ENCODE measurements at regions not wholly inside any gene's neighbourhood (a gene's known extent, or its start where the extent isn't known, plus 50 kb on each side); places are given as distances from the start of the nearest gene placed in this dataset.

DNA sequence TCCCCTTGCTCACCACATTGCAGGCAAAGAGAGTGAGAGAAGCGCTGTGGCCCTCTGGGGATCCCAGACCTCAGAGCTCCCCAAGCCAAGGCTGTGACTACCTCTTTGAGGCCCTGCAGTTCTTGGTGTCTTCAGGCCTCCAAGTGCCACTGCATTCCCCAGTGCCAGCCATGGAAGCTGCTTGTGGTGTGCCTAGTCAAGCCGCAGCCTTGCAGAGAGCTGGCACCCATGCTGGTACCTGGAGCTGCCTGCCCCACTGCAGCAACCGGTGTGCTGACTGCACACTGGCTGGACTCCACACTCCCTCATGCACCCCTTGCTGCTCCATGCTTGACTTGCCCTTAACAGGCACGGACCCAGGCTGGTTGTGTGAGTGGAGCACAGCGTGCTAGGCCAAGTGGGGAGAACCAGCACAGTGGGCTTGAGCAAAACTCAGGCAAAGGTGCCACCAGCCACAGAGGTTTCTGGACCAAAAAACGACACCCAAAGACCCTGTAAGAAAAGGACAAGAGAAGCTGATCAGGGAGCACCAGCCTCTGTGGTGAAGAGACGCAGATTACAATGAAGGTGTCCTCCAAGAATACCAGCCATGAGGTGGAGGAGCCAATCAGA lies 113.5 kb upstream of the TMEM18 start:
- Histone ChIP-seq H3K36me3 (ENCODE audit: insufficient read depth) (no peaks in the 10 kb centered on the region), H3K4me3 (ENCODE audit: low read depth, low read length) (no peak overlapping the region), H3K27ac (ENCODE audit: low read depth) (no peak overlapping the region), H3K4me1 (ENCODE audit: insufficient read depth) (no peaks in the 10 kb centered on the region)
- DNase-seq (ENCODE audit: extremely low spot score): no peak
- WGBS: 92% methylated on average over 7 of the region's 7 CpGs

DNA sequence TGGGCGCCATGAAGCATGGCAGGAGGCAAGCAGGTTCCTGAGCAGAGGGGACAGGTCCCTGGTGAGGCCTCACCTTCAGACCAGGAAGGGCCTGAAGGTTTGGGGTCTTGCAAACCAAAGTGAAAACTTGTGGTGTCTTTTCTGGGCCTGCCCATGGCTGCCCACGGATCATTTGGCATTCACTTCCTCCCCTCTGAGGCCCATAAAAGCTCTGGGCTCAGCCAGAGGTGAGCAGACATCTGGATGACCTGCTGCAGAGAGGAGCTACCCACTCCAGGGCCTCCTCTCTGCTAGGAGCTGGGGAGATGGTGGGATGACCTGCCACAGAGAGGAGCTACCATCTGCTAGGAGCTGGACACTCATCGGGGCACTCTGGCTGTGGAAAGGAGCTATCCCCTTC lies 112.9 kb upstream of the TMEM18 start:
- H3K27ac ChIP-seq (ENCODE audit: low read depth): no peak overlapping the region
- 87% methylated on average over 3 of the region's 3 CpGs for WGBS
- H3K36me3 ChIP-seq (ENCODE audit: insufficient read depth): no peaks in the 10 kb centered on the region
- no peaks in the 10 kb centered on the region for H3K4me1 ChIP-seq (ENCODE audit: insufficient read depth)
- no peak for DNase-seq (ENCODE audit: extremely low spot score)
- H3K4me3 ChIP-seq (ENCODE audit: low read depth, low read length): no peak overlapping the region

DNA sequence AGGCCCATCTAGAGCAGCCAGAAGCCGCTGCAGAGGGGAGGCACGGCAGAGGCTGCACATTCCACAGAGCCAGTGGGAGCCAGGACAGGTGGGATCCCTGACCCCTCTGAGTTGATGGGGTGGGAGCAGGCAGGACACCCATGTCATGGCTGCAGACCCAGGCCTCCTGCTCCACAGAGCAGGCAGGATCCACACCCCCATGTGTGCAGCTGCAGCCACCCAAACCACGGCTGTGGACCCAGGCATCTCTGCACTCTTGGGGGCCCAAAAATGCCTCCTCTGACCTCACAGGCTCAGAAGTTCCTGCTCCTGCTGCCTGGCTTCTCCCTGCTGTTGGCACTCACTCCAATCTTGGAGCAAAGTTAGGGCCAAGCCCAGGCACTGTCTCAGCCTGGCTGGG lies 112.3 kb upstream of the TMEM18 start:
- no peak for DNase-seq (ENCODE audit: extremely low spot score)
- no peaks in the 10 kb centered on the region for H3K36me3 ChIP-seq (ENCODE audit: insufficient read depth)
- no peak overlapping the region for H3K27ac ChIP-seq (ENCODE audit: low read depth)
- no peak overlapping the region for H3K4me3 ChIP-seq (ENCODE audit: low read depth, low read length)
- 77% methylated on average over 3 of the region's 3 CpGs for WGBS
- no peaks in the 10 kb centered on the region for H3K4me1 ChIP-seq (ENCODE audit: insufficient read depth)

DNA sequence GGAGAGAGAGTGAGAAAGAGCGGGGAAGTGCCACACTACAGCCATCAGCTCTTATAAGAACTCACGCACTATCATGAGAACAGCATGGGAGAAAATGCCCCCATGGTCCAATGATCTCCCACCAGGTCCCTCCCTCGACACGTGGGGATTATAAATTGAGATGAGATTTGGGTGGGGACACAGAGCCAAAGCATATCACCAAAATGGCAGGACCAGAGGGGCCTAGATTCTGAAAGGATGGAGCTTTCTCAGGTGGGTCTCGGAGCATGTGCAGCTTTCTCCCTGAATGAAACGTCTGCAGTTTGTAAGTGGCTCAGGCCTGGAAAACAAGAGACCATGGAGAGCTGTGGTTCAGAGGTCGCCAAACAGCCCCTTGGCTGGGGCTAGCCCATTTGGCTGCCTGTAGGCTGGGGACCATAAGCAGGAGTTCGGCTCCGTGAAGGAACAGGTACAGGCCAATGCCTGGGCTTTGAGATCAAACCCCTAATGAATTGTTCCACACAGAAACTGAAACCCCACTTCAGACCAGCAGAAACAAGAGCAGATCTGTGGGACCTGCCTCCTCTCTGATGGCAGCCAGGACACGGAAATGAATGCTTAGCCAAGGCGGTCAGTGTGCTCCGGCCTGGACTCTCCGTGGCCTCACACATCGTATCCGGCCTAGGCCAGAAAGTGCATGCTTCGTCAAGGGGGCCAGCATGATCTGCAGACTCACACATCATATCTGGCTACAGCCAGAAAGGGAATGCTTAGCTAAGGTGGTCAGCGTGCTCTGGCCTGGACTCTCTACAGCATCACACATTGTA lies 111.2 kb upstream of the TMEM18 start:
- Histone ChIP-seq H3K27ac (ENCODE audit: low read depth) (no peak overlapping the region), H3K4me3 (ENCODE audit: low read depth, low read length) (no peak overlapping the region), H3K4me1 (ENCODE audit: insufficient read depth) (no peaks in the 10 kb centered on the region), H3K36me3 (ENCODE audit: insufficient read depth) (no peaks in the 10 kb centered on the region)
- DNase-seq (ENCODE audit: extremely low spot score): no peak
- 93% methylated on average over 17 of the region's 17 CpGs for WGBS

DNA sequence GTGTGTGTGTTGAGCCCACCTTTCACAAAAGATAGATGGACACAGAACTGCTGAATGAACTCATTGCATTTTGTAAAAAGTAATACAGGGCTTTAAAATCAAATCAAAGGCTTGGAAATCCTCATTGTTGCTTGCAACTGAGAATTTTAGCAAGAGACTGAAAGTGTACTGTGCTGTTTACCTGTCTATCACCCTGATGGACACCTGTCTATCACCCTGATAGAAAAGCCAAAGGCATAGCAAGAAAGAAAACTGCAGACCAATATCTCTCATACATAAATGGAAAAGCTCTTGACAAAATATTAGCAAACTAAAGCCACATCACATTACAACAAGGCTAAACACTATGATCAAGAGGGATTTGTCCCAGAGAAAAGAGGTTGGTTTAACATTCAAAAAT lies 107.5 kb upstream of the TMEM18 start:
- no peak for DNase-seq (ENCODE audit: extremely low spot score)
- Histone ChIP-seq H3K4me1 (ENCODE audit: insufficient read depth) (no peaks in the 10 kb centered on the region), H3K27ac (ENCODE audit: low read depth) (no peak overlapping the region), H3K36me3 (ENCODE audit: insufficient read depth) (no peaks in the 10 kb centered on the region), H3K4me3 (ENCODE audit: low read depth, low read length) (no peak overlapping the region)

DNA sequence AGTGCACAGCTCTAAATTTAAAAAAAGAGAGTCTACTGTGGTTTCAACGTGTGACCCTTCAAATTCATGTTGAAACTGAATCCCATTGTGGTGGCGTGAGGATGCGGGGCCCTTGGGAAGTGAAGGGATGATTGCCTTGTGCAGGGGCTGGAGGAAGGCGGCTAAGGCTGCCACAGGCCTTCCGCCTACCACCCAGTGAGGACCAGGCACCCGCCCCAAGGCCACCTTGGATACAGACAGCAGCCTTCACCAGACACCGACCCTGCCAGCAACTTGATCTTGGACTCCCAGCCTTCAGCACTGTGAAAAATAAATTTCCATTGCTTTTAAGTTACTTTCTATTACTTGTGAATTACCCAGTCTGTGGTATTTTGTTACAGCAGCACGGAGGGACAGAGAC lies 103.4 kb upstream of the TMEM18 start:
- Histone ChIP-seq H3K27ac (ENCODE audit: low read depth) (no peak overlapping the region), H3K4me1 (ENCODE audit: insufficient read depth) (no peaks in the 10 kb centered on the region), H3K4me3 (ENCODE audit: low read depth, low read length) (no peak overlapping the region), H3K36me3 (ENCODE audit: insufficient read depth) (no peaks in the 10 kb centered on the region)
- 94% methylated on average over 8 of the region's 8 CpGs for WGBS
- DNase-seq (ENCODE audit: extremely low spot score): no peak

DNA sequence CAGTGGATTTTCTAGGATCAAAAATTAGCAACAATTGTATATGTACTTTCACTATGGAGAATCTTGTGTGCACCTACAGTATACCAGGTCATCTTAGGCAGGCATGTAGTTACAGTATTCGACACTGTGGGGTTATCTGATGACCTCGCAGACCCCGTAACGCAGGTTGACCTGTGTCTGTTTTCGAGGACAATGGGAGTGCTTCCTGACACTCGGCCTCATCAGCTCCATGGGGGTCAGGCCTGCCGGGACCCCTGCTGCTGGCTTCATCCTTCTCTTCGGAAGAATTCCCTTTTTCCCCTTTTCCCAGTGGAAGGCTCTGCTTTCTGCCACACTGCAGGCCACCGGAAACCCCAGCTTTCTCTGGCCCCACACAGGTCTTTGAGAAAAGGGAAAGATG lies 102.8 kb upstream of the TMEM18 start:
- 73% methylated on average over 9 of the region's 9 CpGs for WGBS
- H3K4me3 ChIP-seq (ENCODE audit: low read depth, low read length): no peak overlapping the region
- no peak for DNase-seq (ENCODE audit: extremely low spot score)

DNA sequence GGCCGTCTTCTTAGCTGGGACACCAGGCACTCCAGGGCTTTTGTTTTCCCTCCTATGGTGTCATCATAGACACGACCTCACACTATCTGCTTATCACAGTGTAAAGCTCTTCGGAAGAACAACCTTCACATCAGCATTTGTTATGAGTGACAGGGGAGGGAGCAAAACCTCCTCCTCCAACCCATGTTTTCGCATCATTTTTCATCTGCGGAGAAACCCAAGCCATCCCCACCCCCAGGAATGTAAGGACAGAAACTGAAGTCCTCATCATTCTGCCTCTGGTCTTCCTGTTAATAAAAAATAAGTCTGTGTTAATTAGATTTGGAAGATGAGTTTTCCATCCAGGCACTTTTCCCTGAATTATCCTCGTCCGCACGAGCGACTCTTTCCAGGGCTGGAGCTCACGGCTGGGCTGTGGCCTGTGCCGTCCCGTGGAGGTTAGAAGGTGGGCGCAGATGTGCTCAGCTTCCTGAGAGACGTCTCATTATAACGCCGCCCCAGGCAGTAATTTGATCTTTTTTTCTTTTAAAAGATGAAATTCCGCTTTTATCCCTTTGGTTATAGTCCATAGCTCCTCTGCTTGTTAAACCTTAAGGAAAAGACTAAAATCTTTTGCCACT lies 101.6 kb upstream of the TMEM18 start:
- no peaks in the 10 kb centered on the region for H3K36me3 ChIP-seq (ENCODE audit: insufficient read depth)
- no peaks in the 10 kb centered on the region for H3K4me1 ChIP-seq (ENCODE audit: insufficient read depth)
- H3K27ac ChIP-seq (ENCODE audit: low read depth): no peak overlapping the region
- WGBS: 59% methylated on average over 17 of the region's 17 CpGs
- H3K4me3 ChIP-seq (ENCODE audit: low read depth, low read length): no peak overlapping the region
- DNase-seq (ENCODE audit: extremely low spot score): no peak

More for the DNA sequence above, 102.8 kb upstream of the TMEM18 start:
- no peaks in the 10 kb centered on the region for H3K4me1 ChIP-seq (ENCODE audit: insufficient read depth)
- H3K27ac ChIP-seq (ENCODE audit: low read depth): no peak overlapping the region
- no peaks in the 10 kb centered on the region for H3K36me3 ChIP-seq (ENCODE audit: insufficient read depth)

DNA sequence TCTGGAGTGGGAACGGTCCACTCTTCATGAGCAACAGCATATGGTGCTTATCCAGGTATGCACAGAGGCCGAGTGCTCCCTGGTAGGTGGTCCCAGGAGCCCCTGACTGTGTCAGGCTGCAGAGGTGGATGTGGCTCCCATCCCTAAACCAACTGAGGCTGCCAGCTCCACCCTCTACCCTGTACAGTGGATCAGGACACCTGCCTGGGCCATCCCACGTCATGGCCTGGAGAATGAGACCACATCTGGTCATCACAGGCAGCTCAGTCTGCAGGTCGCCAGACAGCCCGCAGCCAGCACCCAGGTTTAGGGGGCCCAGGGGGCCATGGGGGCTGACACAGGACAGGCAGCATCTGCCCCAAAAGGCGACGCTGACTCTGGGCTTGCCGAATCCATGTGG lies 100.3 kb upstream of the TMEM18 start:
- no peaks in the 10 kb centered on the region for H3K4me1 ChIP-seq (ENCODE audit: insufficient read depth)
- no peak for DNase-seq (ENCODE audit: extremely low spot score)
- H3K4me3 ChIP-seq (ENCODE audit: low read depth, low read length): no peak overlapping the region
- H3K36me3 ChIP-seq (ENCODE audit: insufficient read depth): no peaks in the 10 kb centered on the region
- WGBS: 90% methylated on average over 8 of the region's 8 CpGs
- H3K27ac ChIP-seq (ENCODE audit: low read depth): no peak overlapping the region

DNA sequence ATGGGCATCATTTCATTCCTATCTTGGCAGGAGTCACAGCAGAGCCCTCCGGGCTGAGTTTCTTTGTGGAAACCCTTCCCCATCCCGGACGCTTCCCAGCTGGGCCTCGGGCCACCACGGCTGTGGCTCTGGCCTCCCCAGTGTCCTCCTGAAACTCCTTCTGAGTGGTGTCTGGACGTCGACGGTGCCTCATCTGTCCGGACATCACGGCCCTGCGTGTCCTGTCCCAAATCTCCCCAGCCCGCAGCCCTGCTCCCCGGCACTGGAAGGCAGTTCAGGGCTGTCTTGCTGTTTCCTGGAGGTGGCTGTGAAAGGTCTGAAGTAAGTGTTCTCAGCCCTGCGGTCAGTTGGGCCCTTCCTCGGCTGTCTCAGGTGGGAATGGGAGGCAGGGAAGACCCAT lies 99.8 kb upstream of the TMEM18 start:
- H3K4me3 ChIP-seq (ENCODE audit: low read depth, low read length): no peak overlapping the region
- DNase-seq (ENCODE audit: extremely low spot score): no peak
- H3K4me1 ChIP-seq (ENCODE audit: insufficient read depth): no peaks in the 10 kb centered on the region
- WGBS: 75% methylated on average over 15 of the region's 15 CpGs
- no peaks in the 10 kb centered on the region for H3K36me3 ChIP-seq (ENCODE audit: insufficient read depth)
- H3K27ac ChIP-seq (ENCODE audit: low read depth): no peak overlapping the region

DNA sequence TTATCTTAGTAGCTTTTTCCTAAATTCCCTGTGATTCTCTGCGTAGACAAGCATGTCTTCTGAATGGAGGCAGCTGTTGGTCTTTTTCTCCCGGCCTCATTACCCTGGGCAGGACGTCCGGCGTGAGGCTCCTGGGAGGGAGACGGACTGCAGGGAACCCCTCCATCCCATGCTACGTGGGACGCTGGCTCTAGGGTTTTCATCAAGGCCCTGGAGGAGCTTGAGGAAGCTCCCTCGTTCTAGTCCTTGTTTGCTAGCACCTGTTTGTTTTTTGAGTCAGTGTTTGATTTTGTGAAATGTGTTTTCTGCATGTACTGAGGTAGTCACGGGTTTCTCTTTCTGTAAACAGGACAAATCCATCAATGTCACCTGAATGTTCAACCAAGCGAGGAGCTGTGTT lies 99.3 kb upstream of the TMEM18 start:
- no peak overlapping the region for H3K27ac ChIP-seq (ENCODE audit: low read depth)
- WGBS: 41% methylated on average over 11 of the region's 11 CpGs
- no peak for DNase-seq (ENCODE audit: extremely low spot score)
- no peak overlapping the region for H3K4me3 ChIP-seq (ENCODE audit: low read depth, low read length)
- no peaks in the 10 kb centered on the region for H3K4me1 ChIP-seq (ENCODE audit: insufficient read depth)
- no peaks in the 10 kb centered on the region for H3K36me3 ChIP-seq (ENCODE audit: insufficient read depth)

DNA sequence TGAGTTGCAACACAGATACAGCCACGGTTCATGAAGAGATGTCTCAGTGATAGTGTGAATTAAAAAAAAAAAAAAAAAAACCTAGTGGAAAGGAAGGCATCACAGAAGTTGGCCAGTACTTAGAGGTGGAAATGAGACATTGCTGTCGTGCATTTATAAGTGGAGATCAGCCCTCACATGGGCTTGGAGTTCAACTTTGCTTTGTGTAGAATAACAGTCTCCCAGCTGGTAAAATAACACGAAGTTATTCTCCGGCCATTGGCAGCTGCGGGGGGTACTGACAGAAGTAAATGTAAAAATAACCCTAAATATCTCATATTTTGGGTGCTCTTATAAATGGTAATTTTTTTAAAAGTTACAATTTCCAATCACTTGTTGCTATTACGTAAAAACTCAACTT lies 98.8 kb upstream of the TMEM18 start:
- H3K36me3 ChIP-seq (ENCODE audit: insufficient read depth): no peaks in the 10 kb centered on the region
- DNase-seq (ENCODE audit: extremely low spot score): no peak
- no peak overlapping the region for H3K27ac ChIP-seq (ENCODE audit: low read depth)
- H3K4me1 ChIP-seq (ENCODE audit: insufficient read depth): no peaks in the 10 kb centered on the region
- no peak overlapping the region for H3K4me3 ChIP-seq (ENCODE audit: low read depth, low read length)
- WGBS: 48% methylated on average over 6 of the region's 6 CpGs

DNA sequence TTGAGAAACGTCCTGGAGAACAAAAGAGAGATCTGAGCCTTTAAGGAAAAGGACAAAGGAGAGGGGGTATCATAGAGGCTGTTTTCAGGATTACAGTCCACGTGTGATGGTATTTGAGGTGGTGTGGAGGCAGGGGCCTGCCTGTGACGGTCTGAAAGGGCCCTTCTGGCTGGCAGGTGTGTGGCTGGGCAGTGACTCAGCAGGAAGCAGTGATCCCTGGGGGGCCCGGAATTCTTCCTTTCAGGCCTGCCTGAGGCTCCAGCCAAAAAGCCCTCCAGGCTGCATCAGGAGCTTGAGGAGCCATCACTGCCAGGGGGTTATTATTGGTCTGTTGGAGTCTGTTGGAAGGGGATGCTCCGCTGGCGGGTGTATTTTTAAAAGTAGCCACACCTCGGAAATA lies 97.2 kb upstream of the TMEM18 start:
- DNase-seq (ENCODE audit: extremely low spot score): no peak
- 53% methylated on average over 7 of the region's 7 CpGs for WGBS
- Histone ChIP-seq H3K27ac (ENCODE audit: low read depth) (no peak overlapping the region), H3K4me3 (ENCODE audit: low read depth, low read length) (no peak overlapping the region), H3K4me1 (ENCODE audit: insufficient read depth) (no peaks in the 10 kb centered on the region), H3K36me3 (ENCODE audit: insufficient read depth) (no peaks in the 10 kb centered on the region)
